HepG2 (cell line): ENCODE measurements at regions not wholly inside any gene's neighbourhood (a gene's known extent, or its start where the extent isn't known, plus 50 kb on each side); places are given as distances from the start of the nearest gene placed in this dataset.

Source experiments
- ATAC-seq: fragments of 200-7000 bp; cut with Tn5 transposase; 3 replicates; pipeline ENCODE4 v1.9.1; 2020; ENCODE audit warnings: mild to moderate bottlenecking, moderate library complexity
- BruUV-seq: library from RNA; stranded (reverse); fragments of 400-500 nt; replicated peaks from 2 replicates; lab custom pipeline; 2021; lab: Mats Ljungman, UMichigan
- CTCF ChIA-PET: fragments of 300-600 bp; formaldehyde crosslinking; extraction: SDS; loops from one replicate; lab custom pipeline; 2021; ENCODE audit warnings: low total read pairs, inconsistent platforms, low intra/inter-chr PET ratio; lab: Yijun Ruan, JAX
- POLR2A ChIA-PET: fragments of 350-600 bp; sonication (Branson Sonifier 250); formaldehyde crosslinking; loops from one replicate; lab custom pipeline; 2020; ENCODE audit warnings: antibody characterized with exemption, inconsistent platforms; lab: Yijun Ruan, JAX
- DNase-seq: peaks from one replicate; pipeline ENCODE4 v3.0.0-alpha.2; 2015; ENCODE audit warnings: low spot score
- FAIRE-seq: peaks from 3 replicates; lab custom pipeline; 2011; peaks lifted over from hg19 to GRCh38; lab: Jason Lieb, UNC
- H2AFZ ChIP-seq: one replicate; pipeline ENCODE4 v1.6.1; 2011; ENCODE audit warnings: low read length, inconsistent platforms
- H3K27ac ChIP-seq: fragments of 300-600 bp; 3 replicates; pipeline ENCODE4 v1.8.0; 2011; ENCODE audit warnings: mixed run types, mild to moderate bottlenecking, mixed read lengths, low read length, inconsistent platforms; ENCODE audit not compliant: insufficient read depth; ENCODE audit errors: extremely low read length
- H3K27me3 ChIP-seq, 2 experiments: fragments of 200-600 bp in 1 of 2; 2 replicates in 1 of 2; 3 replicates in 1 of 2; pipeline versions ENCODE4 v1.6.0 to v1.8.0; 2011; ENCODE audit warnings: low read length in 2 of 2, mild to moderate bottlenecking in 2 of 2, moderate library complexity in 2 of 2, inconsistent platforms in 1 of 2; ENCODE audit not compliant: insufficient read depth in 2 of 2, control insufficient read depth in 1 of 2
- H3K36me3 ChIP-seq, 2 experiments: fragments of 200-600 bp in 1 of 2; replicated peaks in 1 of 2; 2 replicates in 1 of 2; 3 replicates in 1 of 2; pipeline versions ENCODE4 v1.5.1 to v1.8.0; 2011; ENCODE audit warnings: low read length in 2 of 2, inconsistent platforms in 1 of 2; ENCODE audit not compliant: insufficient read depth in 2 of 2, control insufficient read depth in 1 of 2
- H3K4me1 ChIP-seq: 2 replicates; pipeline ENCODE4 v1.5.1; 2012; ENCODE audit warnings: low read length, inconsistent platforms; ENCODE audit not compliant: insufficient read depth
- H3K4me2 ChIP-seq: 2 replicates; pipeline ENCODE4 v1.6.0; 2011; ENCODE audit warnings: low read depth, low read length, inconsistent platforms
- H3K4me3 ChIP-seq, 3 experiments: fragments of 200-600 bp in 1 of 3; sonication (generic), shearing (Covaris generic) in 1 of 3; replicated peaks in 1 of 3; 2 replicates each; pipeline ENCODE4 v1.5.1; 2011 to 2016; ENCODE audit warnings: low read length in 3 of 3, inconsistent platforms in 2 of 3, low read depth in 2 of 3, mild to moderate bottlenecking in 2 of 3, control low read depth in 1 of 3, mixed read lengths in 1 of 3; ENCODE audit not compliant: insufficient read depth in 1 of 3
- H3K79me2 ChIP-seq: one replicate; pipeline ENCODE4 v1.6.1; 2011; ENCODE audit warnings: low read length, inconsistent platforms; ENCODE audit not compliant: insufficient read depth
- H3K9ac ChIP-seq: 2 replicates; pipeline ENCODE4 v1.6.0; 2011; ENCODE audit warnings: mild to moderate bottlenecking, low read depth, low read length, inconsistent platforms; ENCODE audit not compliant: insufficient read depth
- H3K9me3 ChIP-seq: 2 replicates; pipeline ENCODE4 v1.5.1; 2012; ENCODE audit warnings: mild to moderate bottlenecking, low read length
- H4K20me1 ChIP-seq: 2 replicates; pipeline ENCODE4 v1.6.0; 2011; ENCODE audit warnings: inconsistent platforms, mild to moderate bottlenecking, low read length, moderate library complexity; ENCODE audit not compliant: insufficient read depth
- AHR ChIP-seq: IDR thresholded peaks from 2 replicates; pipeline ENCODE4 v1.6.1; 2018; ENCODE audit warnings: missing genetic modification reagents, missing compliant biosample characterization
- JARID2 ChIP-seq: sonication (generic); formaldehyde crosslinking; IDR thresholded peaks from 2 replicates; pipeline ENCODE4 v1.8.1; 2023; ENCODE audit warnings: missing genetic modification reagents, inconsistent platforms; ENCODE audit not compliant: insufficient replicate concordance
- PHB2 ChIP-seq: fragments of 450-650 bp; IDR thresholded peaks from 2 replicates; pipeline ENCODE4 v1.6.1; 2018; ENCODE audit not compliant: partially characterized antibody
- POGK ChIP-seq: sonication (generic); formaldehyde crosslinking; conservative IDR thresholded peaks from 2 replicates; pipeline ENCODE4 v1.8.0; 2022; ENCODE audit warnings: mild to moderate bottlenecking, moderate library complexity, missing genetic modification reagents
- ZNF354B ChIP-seq: sonication (generic); formaldehyde crosslinking; IDR thresholded peaks from 2 replicates; pipeline ENCODE4 v1.8.0; 2022; ENCODE audit warnings: mild to moderate bottlenecking, missing genetic modification reagents
- ZNF660 ChIP-seq: sonication (generic); formaldehyde crosslinking; IDR thresholded peaks from 2 replicates; pipeline ENCODE4 v1.5.1; 2020; ENCODE audit warnings: mild to moderate bottlenecking, low read depth, missing genetic modification reagents, borderline replicate concordance
- ZSCAN30 ChIP-seq: sonication (generic); formaldehyde crosslinking; IDR thresholded peaks from 2 replicates; pipeline ENCODE4 v1.5.0; 2020; ENCODE audit warnings: mild to moderate bottlenecking, missing genetic modification reagents
- ZXDC ChIP-seq: sonication (generic); formaldehyde crosslinking; IDR thresholded peaks from 2 replicates; pipeline ENCODE4 v1.5.0; 2020; ENCODE audit warnings: mild to moderate bottlenecking, missing genetic modification reagents
- WGBS: methylation state at CpG from one replicate; pipeline ENCODE4 v1.1.6; 2017; ENCODE audit warnings: low lambda C conversion rate; 5-methylcytosine and 5-hydroxymethylcytosine counted together
- in situ Hi-C: cut with HindIII; loops from 2 replicates; pipeline ENCODE4 v1.10.0; 2017; ENCODE audit warnings: low pct_unique_long_range_greater_than_20kb; ENCODE audit not compliant: extremely low pct_ligation_motif_present
- intact Hi-C: fragments of 100-400 bp; cut with micrococcal nuclease; formaldehyde crosslinking; loops from one replicate; pipeline ENCODE4 v1.10.0; 2022; ENCODE audit not compliant: unreplicated experiment

DNA sequence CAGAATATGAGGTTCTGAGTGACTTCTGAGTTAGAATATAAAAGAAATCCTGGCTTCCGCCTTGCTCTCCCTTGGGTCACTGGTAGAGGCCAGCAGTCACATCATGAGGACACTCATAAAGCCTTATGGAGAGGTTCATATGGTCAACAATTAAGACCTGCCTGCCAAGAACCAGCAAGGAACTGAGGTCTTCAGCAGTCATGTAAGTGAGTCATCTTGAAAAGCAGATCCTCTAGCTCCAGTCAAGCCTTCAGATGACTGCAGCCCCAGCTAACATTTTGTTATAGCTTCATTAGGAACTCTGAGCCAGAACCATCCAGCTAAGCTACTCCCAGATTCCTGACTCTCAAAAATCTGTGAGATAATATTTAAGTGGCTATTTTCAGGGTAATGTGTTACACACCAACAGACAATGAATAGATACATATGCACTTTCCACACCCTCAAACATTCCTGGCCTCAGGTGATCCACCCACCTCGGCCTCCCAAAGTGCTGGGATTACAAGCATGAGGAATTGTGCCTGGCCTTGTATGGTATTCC lies 447.2 kb downstream of the SHQ1 start:
- CTCF ChIA-PET, result no interaction called here
- no TSS peak for BruUV-seq
- FAIRE-seq, result no peak
- in situ Hi-C loops, result loop anchor here (25.0 kb wide), 1 partner anchor 661 kb away; the partner anchor contains the start of gene EBLN2
- Histone ChIP-seq H3K79me2 (peaks cover 98% of the 10 kb centered on the region), H3K36me3 (peaks cover 0 to 1% of the 10 kb centered on the region in 2 experiments; a peak in 1 of 5 replicates)
- ATAC-seq, result no peak
- no peak for DNase-seq
- 96% methylated on average over 2 of the region's 2 CpGs for WGBS
- TF ChIP-seq ZXDC (CRISPR knock-in tag) (no peak), POGK (CRISPR knock-in tag) (no peak), ZSCAN30 (CRISPR knock-in tag) (no peak), ZNF660 (CRISPR knock-in tag) (no peak), ZNF354B (no peak), JARID2 (CRISPR knock-in tag) (no peak), AHR (CRISPR knock-in tag) (no peak), PHB2 (no peak)
- TF ChIP-seq, all 625 proteins: peak for 0
- Histone ChIP-seq H3K27me3 (no peaks in the 10 kb centered on the region), H3K9ac (no peak overlapping the region), H3K4me3 (no peak overlapping the region), H3K4me1 (peaks cover 15% of the 10 kb centered on the region; the same call in 1 of the 2 replicates), H3K27ac (no peak overlapping the region), H3K9me3 (no peaks in the 10 kb centered on the region), H2AFZ (no peak overlapping the region), H4K20me1 (peaks cover 96% of the 10 kb centered on the region), H3K4me2 (no peak overlapping the region)
- intact Hi-C loops, result no loop called here
- POLR2A ChIA-PET, result no interaction called here
